ENCODE measurements at regions not wholly inside any gene's neighbourhood (a gene's known extent, or its start where the extent isn't known, plus 50 kb on each side); places are given as distances from the start of the nearest gene placed in this dataset.

- CTCF ChIA-PET: no interaction called here
- no peak for TF ChIP-seq NFE2L2 (conservative IDR thresholded peaks at IDR 0.05; ENCODE audit: low read length)
- TF ChIP-seq KDM1A (IDR thresholded peaks at IDR 0.05; ENCODE audit: low read depth): no peak
- no peak for TF ChIP-seq FOSL2 (IDR thresholded peaks at IDR 0.05)
- no peak for TF ChIP-seq FOSL2 (CRISPR knock-in tag; IDR thresholded peaks at IDR 0.05)
- TF ChIP-seq, protein P1, sequence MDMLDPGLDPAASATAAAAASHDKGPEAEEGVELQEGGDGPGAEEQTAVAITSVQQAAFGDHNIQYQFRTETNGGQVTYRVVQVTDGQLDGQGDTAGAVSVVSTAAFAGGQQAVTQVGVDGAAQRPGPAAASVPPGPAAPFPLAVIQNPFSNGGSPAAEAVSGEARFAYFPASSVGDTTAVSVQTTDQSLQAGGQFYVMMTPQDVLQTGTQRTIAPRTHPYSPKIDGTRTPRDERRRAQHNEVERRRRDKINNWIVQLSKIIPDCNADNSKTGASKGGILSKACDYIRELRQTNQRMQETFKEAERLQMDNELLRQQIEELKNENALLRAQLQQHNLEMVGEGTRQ (IDR thresholded peaks at IDR 0.05): no peak
- TF ChIP-seq JUNB (IDR thresholded peaks at IDR 0.05): no peak
- TF ChIP-seq POLR2A (IDR thresholded peaks at IDR 0.05; ENCODE audit: low read length): no peak
- no peak for TF ChIP-seq ZC3H11A (IDR thresholded peaks at IDR 0.05)
- TF ChIP-seq RFX5 (IDR thresholded peaks at IDR 0.05): no peak
- no peak for TF ChIP-seq HEYL (CRISPR knock-in tag; IDR thresholded peaks at IDR 0.05)
- no peak for TF ChIP-seq SREBF2 (IDR thresholded peaks at IDR 0.05)
- TF ChIP-seq MYC (IDR thresholded peaks at IDR 0.05; ENCODE audit: borderline replicate concordance, low read length): no peak
- TF ChIP-seq, protein P2, sequence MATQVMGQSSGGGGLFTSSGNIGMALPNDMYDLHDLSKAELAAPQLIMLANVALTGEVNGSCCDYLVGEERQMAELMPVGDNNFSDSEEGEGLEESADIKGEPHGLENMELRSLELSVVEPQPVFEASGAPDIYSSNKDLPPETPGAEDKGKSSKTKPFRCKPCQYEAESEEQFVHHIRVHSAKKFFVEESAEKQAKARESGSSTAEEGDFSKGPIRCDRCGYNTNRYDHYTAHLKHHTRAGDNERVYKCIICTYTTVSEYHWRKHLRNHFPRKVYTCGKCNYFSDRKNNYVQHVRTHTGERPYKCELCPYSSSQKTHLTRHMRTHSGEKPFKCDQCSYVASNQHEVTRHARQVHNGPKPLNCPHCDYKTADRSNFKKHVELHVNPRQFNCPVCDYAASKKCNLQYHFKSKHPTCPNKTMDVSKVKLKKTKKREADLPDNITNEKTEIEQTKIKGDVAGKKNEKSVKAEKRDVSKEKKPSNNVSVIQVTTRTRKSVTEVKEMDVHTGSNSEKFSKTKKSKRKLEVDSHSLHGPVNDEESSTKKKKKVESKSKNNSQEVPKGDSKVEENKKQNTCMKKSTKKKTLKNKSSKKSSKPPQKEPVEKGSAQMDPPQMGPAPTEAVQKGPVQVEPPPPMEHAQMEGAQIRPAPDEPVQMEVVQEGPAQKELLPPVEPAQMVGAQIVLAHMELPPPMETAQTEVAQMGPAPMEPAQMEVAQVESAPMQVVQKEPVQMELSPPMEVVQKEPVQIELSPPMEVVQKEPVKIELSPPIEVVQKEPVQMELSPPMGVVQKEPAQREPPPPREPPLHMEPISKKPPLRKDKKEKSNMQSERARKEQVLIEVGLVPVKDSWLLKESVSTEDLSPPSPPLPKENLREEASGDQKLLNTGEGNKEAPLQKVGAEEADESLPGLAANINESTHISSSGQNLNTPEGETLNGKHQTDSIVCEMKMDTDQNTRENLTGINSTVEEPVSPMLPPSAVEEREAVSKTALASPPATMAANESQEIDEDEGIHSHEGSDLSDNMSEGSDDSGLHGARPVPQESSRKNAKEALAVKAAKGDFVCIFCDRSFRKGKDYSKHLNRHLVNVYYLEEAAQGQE (IDR thresholded peaks at IDR 0.05): no peak
Measured at GRCh38 chr6:23088761-23089160, 519.4 kb downstream of the HDGFL1 start.

GRCh38 chr6:23089981-23090380 is 520.6 kb downstream of the HDGFL1 start:
- no peak overlapping the region for H3K4me2 ChIP-seq
- no peak overlapping the region for H3K27ac ChIP-seq
- H3K4me1 ChIP-seq: no peaks in the 10 kb centered on the region
- no peak for DNase-seq (ENCODE audit: low read depth in 1 of 2, low spot score in 1 of 2)
- 61% methylated on average over 5 of the region's 5 CpGs for WGBS (ENCODE audit: missing lambda C conversion rate)
- TF ChIP-seq CHD4 (IDR thresholded peaks at IDR 0.05; ENCODE audit: borderline replicate concordance): no peak
- no peak for FAIRE-seq
- no peak for ATAC-seq
- POLR2A ChIA-PET: no interaction called here
- H3K4me3 ChIP-seq: no peak overlapping the region
- no peaks in the 10 kb centered on the region for H3K9me3 ChIP-seq
- CTCF ChIA-PET: no interaction called here

More at GRCh38 chr6:23088761-23089160, 519.4 kb downstream of the HDGFL1 start:
- H3K9me3 ChIP-seq: no peaks in the 10 kb centered on the region
- 3% methylated on average over 1 of the region's 1 CpG for WGBS (ENCODE audit: missing lambda C conversion rate)
- H3K4me3 ChIP-seq: no peak overlapping the region
- H3K4me1 ChIP-seq: no peaks in the 10 kb centered on the region
- DNase-seq (ENCODE audit: low read depth in 1 of 2, low spot score in 1 of 2) (no peak), ATAC-seq (no peak), FAIRE-seq (no peak)
- POLR2A ChIA-PET: no interaction called here
- no peak overlapping the region for H3K4me2 ChIP-seq
- no peak overlapping the region for H3K27ac ChIP-seq

GRCh38 chr6:23091795-23092194 is 522.4 kb downstream of the HDGFL1 start:
- DNase-seq (ENCODE audit: low read depth in 1 of 2, low spot score in 1 of 2) (no peak), ATAC-seq (no peak), FAIRE-seq (no peak)
- POLR2A ChIA-PET: no interaction called here
- no peaks in the 10 kb centered on the region for H3K9me3 ChIP-seq
- CTCF ChIA-PET: no interaction called here
- WGBS (ENCODE audit: missing lambda C conversion rate): 27% methylated on average over 3 of the region's 3 CpGs
- no peak overlapping the region for H3K4me3 ChIP-seq
- H3K4me2 ChIP-seq: no peak overlapping the region
- H3K27ac ChIP-seq: no peak overlapping the region
- H3K4me1 ChIP-seq: no peaks in the 10 kb centered on the region
- TF ChIP-seq RAD21 (conservative IDR thresholded peaks at IDR 0.05 in 1 of 2, IDR thresholded peaks at IDR 0.05 in 1 of 2) (no peak), POLR2A (IDR thresholded peaks at IDR 0.05; ENCODE audit: low read length) (no peak), RNF2 (IDR thresholded peaks at IDR 0.05; ENCODE audit: borderline replicate concordance, low read depth) (no peak), FOXS1 (CRISPR knock-in tag; IDR thresholded peaks at IDR 0.05) (no peak), HEYL (CRISPR knock-in tag; IDR thresholded peaks at IDR 0.05) (no peak), HMGXB4 (CRISPR knock-in tag; IDR thresholded peaks at IDR 0.05; ENCODE audit: borderline replicate concordance) (no peak), MAX (IDR thresholded peaks at IDR 0.05) (no peak), PHF8 (IDR thresholded peaks at IDR 0.05; ENCODE audit: borderline replicate concordance, low read depth) (no peak), JUN (IDR thresholded peaks at IDR 0.05) (no peak), SMC3 (IDR thresholded peaks at IDR 0.05) (no peak), NR3C1 (IDR thresholded peaks at IDR 0.05) (no peak)
- TF ChIP-seq, protein P3, sequence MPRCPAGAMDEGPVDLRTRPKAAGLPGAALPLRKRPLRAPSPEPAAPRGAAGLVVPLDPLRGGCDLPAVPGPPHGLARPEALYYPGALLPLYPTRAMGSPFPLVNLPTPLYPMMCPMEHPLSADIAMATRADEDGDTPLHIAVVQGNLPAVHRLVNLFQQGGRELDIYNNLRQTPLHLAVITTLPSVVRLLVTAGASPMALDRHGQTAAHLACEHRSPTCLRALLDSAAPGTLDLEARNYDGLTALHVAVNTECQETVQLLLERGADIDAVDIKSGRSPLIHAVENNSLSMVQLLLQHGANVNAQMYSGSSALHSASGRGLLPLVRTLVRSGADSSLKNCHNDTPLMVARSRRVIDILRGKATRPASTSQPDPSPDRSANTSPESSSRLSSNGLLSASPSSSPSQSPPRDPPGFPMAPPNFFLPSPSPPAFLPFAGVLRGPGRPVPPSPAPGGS (IDR thresholded peaks at IDR 0.05): no peak
- TF ChIP-seq, protein P2 (IDR thresholded peaks at IDR 0.05): no peak

Measured in A549 (cell line).